Ascending aorta (tissue), 2 donors: ENCODE measurements at regions not wholly inside any gene's neighbourhood (a gene's known extent, or its start where the extent isn't known, plus 50 kb on each side); places are given as distances from the start of the nearest gene placed in this dataset.

ENCODE experiments used
- DNase-seq, 2 donors: peaks; one replicate each; pipeline ENCODE4 v3.0.0-alpha.2; 2019; ENCODE audit warnings: low spot score in 2 of 2
- H3K27ac ChIP-seq, 2 donors: fragments of 200-600 bp; sonication (generic); one replicate each; pipeline ENCODE4 v1.5.1; 2016 to 2017; ENCODE audit warnings: mild to moderate bottlenecking in 1 of 2
- H3K27me3 ChIP-seq: fragments of 200-600 bp; sonication (generic); one replicate; pipeline ENCODE4 v1.5.1; 2017
- H3K36me3 ChIP-seq, 2 donors: fragments of 200-600 bp; sonication (generic); one replicate each; pipeline ENCODE4 v1.5.1; 2016
- H3K4me1 ChIP-seq, 2 donors: fragments of 200-600 bp; sonication (generic); one replicate each; pipeline ENCODE4 v1.5.1; 2016 to 2017; ENCODE audit warnings: mild to moderate bottlenecking in 1 of 2
- H3K4me3 ChIP-seq, 2 donors: fragments of 200-600 bp; sonication (generic); one replicate each; pipeline ENCODE4 v1.5.1; 2016 to 2017; ENCODE audit warnings: mild to moderate bottlenecking in 1 of 2
- H3K9me3 ChIP-seq, 2 donors: fragments of 200-600 bp; sonication (generic); one replicate each; pipeline ENCODE4 v1.5.1; 2016
- CTCF ChIP-seq, 3 experiments: fragments of 200-600 bp in 2 of 3; fragments of 450-650 bp in 1 of 3; sonication (generic) in 2 of 3; IDR thresholded peaks; one replicate each; pipeline ENCODE4 v1.5.1; 2016 to 2019; ENCODE audit warnings: antibody characterized with exemption in 3 of 3, mild to moderate bottlenecking in 1 of 3, moderate library complexity in 1 of 3
- intact Hi-C: fragments of 100-400 bp; cut with DNase I; formaldehyde crosslinking; loops from one replicate; pipeline ENCODE4 v1.15.1; 2023

GRCh38 chr2:185208261-185208660 lies 530.3 kb upstream of the FSIP2 start:
- no peaks in the 10 kb centered on the region for H3K36me3 ChIP-seq
- no peak for TF ChIP-seq CTCF (IDR thresholded peaks at IDR 0.05)
- H3K27me3 ChIP-seq = no peaks in the 10 kb centered on the region
- no peak overlapping the region for H3K27ac ChIP-seq
- no peak for DNase-seq
- no peak overlapping the region for H3K4me3 ChIP-seq
- intact Hi-C loops = no loop called here
- no peaks in the 10 kb centered on the region for H3K9me3 ChIP-seq
- H3K4me1 ChIP-seq = no peaks in the 10 kb centered on the region

GRCh38 chr2:185215497-185215896 lies 523.1 kb upstream of the FSIP2 start:
- Histone ChIP-seq H3K36me3 (no peaks in the 10 kb centered on the region), H3K4me3 (no peak overlapping the region), H3K4me1 (no peaks in the 10 kb centered on the region), H3K27me3 (no peaks in the 10 kb centered on the region), H3K9me3 (no peaks in the 10 kb centered on the region), H3K27ac (no peak overlapping the region)
- DNase-seq = no peak
- TF ChIP-seq CTCF (IDR thresholded peaks at IDR 0.05) = no peak
- intact Hi-C loops = no loop called here

- Histone ChIP-seq H3K4me1 (no peaks in the 10 kb centered on the region), H3K36me3 (no peaks in the 10 kb centered on the region), H3K4me3 (no peak overlapping the region), H3K27me3 (no peaks in the 10 kb centered on the region), H3K9me3 (no peaks in the 10 kb centered on the region), H3K27ac (no peak overlapping the region)
- no peak for DNase-seq
- no peak for TF ChIP-seq CTCF (IDR thresholded peaks at IDR 0.05)
- intact Hi-C loops = no loop called here
Measured at GRCh38 chr2:185219981-185220380, 518.6 kb upstream of the FSIP2 start.

- H3K4me1 ChIP-seq = no peaks in the 10 kb centered on the region
- DNase-seq = no peak
- TF ChIP-seq CTCF (IDR thresholded peaks at IDR 0.05) = no peak
- H3K4me3 ChIP-seq = no peak overlapping the region
- no peaks in the 10 kb centered on the region for H3K27me3 ChIP-seq
- H3K27ac ChIP-seq = no peak overlapping the region
- no peaks in the 10 kb centered on the region for H3K36me3 ChIP-seq
- no peaks in the 10 kb centered on the region for H3K9me3 ChIP-seq
- intact Hi-C loops = no loop called here
Measured at GRCh38 chr2:185222311-185222710, 516.3 kb upstream of the FSIP2 start.

- H3K27me3 ChIP-seq = no peaks in the 10 kb centered on the region
- no peak overlapping the region for H3K27ac ChIP-seq
- no peak overlapping the region for H3K4me3 ChIP-seq
- no peak for DNase-seq
- no peak for TF ChIP-seq CTCF (IDR thresholded peaks at IDR 0.05)
- intact Hi-C loops = no loop called here
- H3K36me3 ChIP-seq = no peaks in the 10 kb centered on the region
- no peaks in the 10 kb centered on the region for H3K9me3 ChIP-seq
- H3K4me1 ChIP-seq = no peaks in the 10 kb centered on the region
Measured at GRCh38 chr2:185227391-185227790, 511.2 kb upstream of the FSIP2 start.

GRCh38 chr2:185239491-185239890 lies 499.1 kb upstream of the FSIP2 start:
- no peaks in the 10 kb centered on the region for H3K4me1 ChIP-seq
- peaks cover 5 to 7% of the 10 kb centered on the region in 2 donors for H3K9me3 ChIP-seq
- intact Hi-C loops = no loop called here
- H3K36me3 ChIP-seq = no peaks in the 10 kb centered on the region
- no peak for TF ChIP-seq CTCF (IDR thresholded peaks at IDR 0.05)
- H3K27me3 ChIP-seq = no peaks in the 10 kb centered on the region
- H3K27ac ChIP-seq = no peak overlapping the region
- no peak for DNase-seq
- no peak overlapping the region for H3K4me3 ChIP-seq
